ENCODE measurements at regions not wholly inside any gene's neighbourhood (a gene's known extent, or its start where the extent isn't known, plus 50 kb on each side); places are given as distances from the start of the nearest gene placed in this dataset.
A peak's percentile ranks its signal among the peaks of the same experiment; 100 is the strongest.
"Not testable (repeated sequence)": the region's sequence is repeated elsewhere in the genome, so short reads cannot be mapped to it uniquely, and the experiment has no call there.

DNA sequence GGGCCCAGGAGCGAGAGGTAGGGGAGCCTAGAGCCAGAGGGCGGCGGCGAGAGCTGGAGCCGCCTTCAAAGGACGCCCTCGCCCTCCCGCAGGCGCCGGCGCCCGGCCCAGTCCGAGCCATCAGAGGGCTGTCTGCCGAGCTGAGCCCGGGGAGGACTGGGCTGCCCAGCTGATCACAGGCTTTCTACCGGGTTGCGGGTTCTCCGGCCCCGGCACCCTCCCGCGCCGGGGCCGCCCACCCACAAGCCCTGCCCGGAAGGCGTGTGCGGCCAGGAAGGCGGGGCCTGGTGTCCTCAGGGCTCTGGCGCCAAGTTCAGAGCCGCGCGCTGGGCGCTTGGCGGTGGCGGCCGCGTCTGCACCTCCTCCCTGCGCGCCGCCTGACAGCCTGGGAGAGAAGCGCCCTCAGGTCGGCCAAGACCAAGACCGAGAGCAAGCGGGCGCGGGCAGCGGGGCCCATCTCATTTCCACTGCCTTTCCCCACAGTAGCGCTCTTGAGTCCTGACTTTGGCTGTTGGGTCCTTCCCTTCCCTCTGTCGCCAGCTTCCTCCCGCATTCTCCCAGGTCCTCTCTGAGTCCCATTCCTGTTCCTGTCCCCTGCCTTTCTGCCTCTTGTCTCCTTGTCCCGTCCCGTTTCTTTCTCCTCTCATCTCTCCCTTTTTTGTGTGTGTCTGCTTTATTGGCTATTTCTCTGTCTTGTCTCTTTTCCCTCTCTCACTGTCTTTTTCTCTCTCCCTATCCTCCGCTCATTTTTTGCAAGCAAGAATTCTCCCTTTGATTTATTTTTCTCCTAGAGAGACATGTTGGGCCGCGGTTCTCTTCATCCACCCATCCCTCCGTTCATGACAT lies 60.6 kb upstream of the MSMB start:
- TF ChIP-seq LEF1 (IDR thresholded peaks at IDR 0.05; ENCODE audit: borderline replicate concordance) = no peak
- TF ChIP-seq CTBP1 (IDR thresholded peaks at IDR 0.05; ENCODE audit: borderline replicate concordance) = no peak; the same call in 1 of the 2 replicates
- no peak for TF ChIP-seq FOXM1 (IDR thresholded peaks at IDR 0.05; ENCODE audit: borderline replicate concordance)
- no peak for TF ChIP-seq ARNT (IDR thresholded peaks at IDR 0.05)
- TF ChIP-seq BHLHE40 (IDR thresholded peaks at IDR 0.05; ENCODE audit: borderline replicate concordance) = no peak
- TF ChIP-seq FOXK2 (IDR thresholded peaks at IDR 0.05) = no peak
- TF ChIP-seq SUZ12 (IDR thresholded peaks at IDR 0.05) = no peak
- TF ChIP-seq ZNF384 (IDR thresholded peaks at IDR 0.05) = no peak
- TF ChIP-seq L3MBTL2 (conservative IDR thresholded peaks at IDR 0.05) = no peak
- CTCF ChIA-PET = no interaction called here
- POLR2A ChIA-PET = interaction anchor here (2.1 kb wide), 1 partner anchor 176 kb away, joined by 7 read pairs; no protein-coding TSS in a partner anchor
- DNase-seq (ENCODE audit: extremely low spot score) = peak; percentile 65

DNA sequence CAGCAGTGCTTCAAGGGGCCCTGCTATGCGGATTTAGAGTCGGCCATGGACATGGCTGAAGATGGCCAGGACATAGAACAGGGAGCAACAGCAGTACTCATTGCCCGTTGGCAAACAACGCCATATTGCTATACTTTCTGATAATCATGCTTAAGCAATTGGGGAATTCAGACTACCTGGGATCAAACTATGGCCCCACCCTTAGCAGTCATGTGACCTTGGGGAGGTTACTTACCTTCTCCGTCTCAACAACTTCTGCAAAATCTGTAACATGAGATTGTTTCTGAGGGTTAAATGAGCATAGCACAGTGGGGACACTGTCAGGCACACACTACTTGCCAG lies 62.1 kb upstream of the MSMB start:
- DNase-seq (ENCODE audit: extremely low spot score); POLR2A ChIA-PET: not testable (repeated sequence)

DNA sequence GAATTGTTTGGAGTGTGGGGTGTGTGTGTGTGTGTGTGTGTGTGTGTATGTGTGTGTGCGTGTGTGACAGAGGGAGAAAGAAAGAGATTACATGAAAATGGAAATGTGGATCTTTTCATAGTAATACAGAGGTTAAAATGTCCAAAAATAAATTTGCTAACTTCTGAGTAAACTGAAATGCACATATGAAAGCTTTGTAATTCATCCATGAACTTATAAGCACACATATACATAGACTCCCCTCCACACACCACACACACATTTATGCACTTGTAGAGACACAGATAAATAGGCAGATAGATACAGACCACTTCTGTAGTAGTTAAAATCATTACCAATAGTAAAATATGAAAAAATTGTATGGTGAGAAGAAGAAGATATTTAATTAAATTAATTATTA lies 108.2 kb upstream of the MSMB start:
- DNase-seq (ENCODE audit: extremely low spot score); CTCF ChIA-PET; POLR2A ChIA-PET: not testable (repeated sequence)

More for the DNA sequence above, 62.1 kb upstream of the MSMB start:
- CTCF ChIA-PET = not testable (repeated sequence)

DNA sequence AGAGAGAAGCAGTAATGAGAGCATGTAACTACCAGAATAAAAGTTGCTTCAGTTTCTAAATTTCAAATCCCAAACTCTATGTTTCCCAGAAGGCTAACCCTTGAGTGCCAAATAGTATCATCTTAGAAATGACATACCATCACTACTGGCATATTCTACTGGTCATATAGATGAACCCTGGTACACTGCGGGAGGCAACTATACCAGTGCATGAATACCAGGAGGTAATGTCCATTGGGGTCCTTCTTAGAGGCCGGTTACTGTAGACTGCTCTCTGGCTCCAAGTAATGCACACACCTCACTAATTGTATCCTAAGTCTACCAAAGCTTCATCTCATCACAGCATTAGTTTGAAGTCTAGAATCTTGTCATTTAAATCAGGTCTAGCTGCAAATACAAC lies 108.6 kb upstream of the MSMB start:
- CTCF ChIA-PET = not testable (repeated sequence)

DNA sequence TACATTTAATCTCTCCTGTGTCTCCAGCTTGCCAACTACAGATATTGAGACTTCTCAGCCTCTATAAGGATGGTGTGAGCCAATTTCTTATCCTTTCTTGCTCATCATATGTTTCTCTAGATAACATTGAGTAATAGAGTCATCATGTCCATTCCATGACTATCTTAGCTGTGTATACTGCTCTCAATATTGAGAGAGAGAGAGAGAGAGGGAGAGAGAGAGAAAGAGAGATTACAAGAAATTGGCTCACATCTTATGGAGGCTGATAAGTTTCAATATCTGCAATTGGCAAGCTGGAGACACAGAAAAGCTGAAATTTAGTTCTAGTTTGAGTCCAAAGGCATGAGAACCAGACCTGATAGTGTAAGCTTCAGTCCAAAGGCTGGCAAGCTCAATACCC lies 110.8 kb upstream of the MSMB start:
- DNase-seq (ENCODE audit: extremely low spot score); CTCF ChIA-PET; POLR2A ChIA-PET: not testable (repeated sequence)

More for the DNA sequence above, 108.6 kb upstream of the MSMB start:
- POLR2A ChIA-PET; DNase-seq (ENCODE audit: extremely low spot score): not testable (repeated sequence)

DNA sequence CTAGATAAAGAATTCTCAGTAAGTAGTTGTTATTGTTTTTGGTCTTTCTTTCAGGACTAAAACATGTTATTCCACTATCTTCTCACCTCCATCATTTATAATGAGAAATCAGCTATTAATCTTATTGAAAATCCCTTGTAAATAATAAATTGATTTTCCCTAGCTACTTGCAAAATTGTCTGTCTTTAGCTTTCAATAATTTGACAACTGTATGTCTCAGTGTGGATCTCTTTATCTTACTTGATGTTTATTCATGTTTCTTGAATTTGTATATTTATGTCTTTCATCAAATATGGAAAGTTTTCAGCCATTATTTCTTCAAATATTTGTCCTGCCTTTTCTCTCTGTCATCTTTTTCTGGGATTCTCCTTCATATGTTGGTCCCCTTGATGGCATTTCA lies 117.1 kb upstream of the ANTXRL start:
- TF ChIP-seq CTBP1 (IDR thresholded peaks at IDR 0.05; ENCODE audit: borderline replicate concordance) (no peak), BHLHE40 (IDR thresholded peaks at IDR 0.05; ENCODE audit: borderline replicate concordance) (no peak)
- TF ChIP-seq, protein P1, sequence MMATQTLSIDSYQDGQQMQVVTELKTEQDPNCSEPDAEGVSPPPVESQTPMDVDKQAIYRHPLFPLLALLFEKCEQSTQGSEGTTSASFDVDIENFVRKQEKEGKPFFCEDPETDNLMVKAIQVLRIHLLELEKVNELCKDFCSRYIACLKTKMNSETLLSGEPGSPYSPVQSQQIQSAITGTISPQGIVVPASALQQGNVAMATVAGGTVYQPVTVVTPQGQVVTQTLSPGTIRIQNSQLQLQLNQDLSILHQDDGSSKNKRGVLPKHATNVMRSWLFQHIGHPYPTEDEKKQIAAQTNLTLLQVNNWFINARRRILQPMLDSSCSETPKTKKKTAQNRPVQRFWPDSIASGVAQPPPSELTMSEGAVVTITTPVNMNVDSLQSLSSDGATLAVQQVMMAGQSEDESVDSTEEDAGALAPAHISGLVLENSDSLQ (IDR thresholded peaks at IDR 0.05) = no peak
- CTCF ChIA-PET = no interaction called here
- POLR2A ChIA-PET = no interaction called here
- no peak for DNase-seq (ENCODE audit: extremely low spot score)

DNA sequence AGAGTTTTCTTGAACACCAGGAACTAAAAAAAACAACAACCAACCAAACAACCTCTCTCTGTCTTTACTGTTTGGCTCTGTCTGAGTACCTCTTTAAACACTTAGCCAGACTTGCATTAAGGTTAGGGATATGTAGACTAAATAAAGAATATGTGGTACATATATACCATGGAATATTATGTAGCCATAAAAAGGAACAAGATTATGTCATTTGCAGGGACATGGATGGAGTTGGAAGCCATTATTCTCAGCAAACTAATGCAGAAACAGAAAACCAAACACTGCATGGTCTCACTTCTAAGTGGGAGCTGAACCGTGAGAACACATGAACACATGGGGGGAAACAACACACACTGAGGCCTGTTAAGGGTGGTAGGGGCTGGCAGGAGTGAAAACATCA lies 116.0 kb upstream of the ANTXRL start:
- POLR2A ChIA-PET = no interaction called here
- no peak for TF ChIP-seq NFRKB (IDR thresholded peaks at IDR 0.05)
- no peak for TF ChIP-seq L3MBTL2 (conservative IDR thresholded peaks at IDR 0.05)
- TF ChIP-seq ELF4 (IDR thresholded peaks at IDR 0.05) = no peak
- TF ChIP-seq LEF1 (IDR thresholded peaks at IDR 0.05; ENCODE audit: borderline replicate concordance) = no peak
- no peak for TF ChIP-seq CTBP1 (IDR thresholded peaks at IDR 0.05; ENCODE audit: borderline replicate concordance)
- TF ChIP-seq SP1 (IDR thresholded peaks at IDR 0.05) = no peak
- no peak for TF ChIP-seq TARDBP (IDR thresholded peaks at IDR 0.05)
- no peak for TF ChIP-seq SUZ12 (IDR thresholded peaks at IDR 0.05)
- CTCF ChIA-PET = no interaction called here

DNA sequence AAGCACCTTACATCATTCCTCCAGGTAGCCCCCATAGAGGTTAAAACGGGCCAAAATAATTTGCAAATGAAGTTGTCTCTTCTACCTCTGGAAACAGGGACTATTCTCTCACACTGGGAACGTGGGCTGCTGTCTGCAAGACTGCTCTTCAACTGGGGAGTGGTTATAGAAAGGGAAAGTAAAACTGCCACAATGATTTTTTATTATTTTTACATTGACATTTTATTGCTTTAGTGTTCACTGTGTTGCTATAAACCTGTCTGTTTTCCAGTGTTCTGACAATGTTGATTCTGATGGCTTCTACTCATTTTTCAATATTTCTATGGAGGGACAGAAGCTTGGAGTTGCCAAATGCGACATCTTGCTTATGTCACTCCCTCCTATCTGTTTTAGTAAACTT lies 115.1 kb upstream of the ANTXRL start:
- DNase-seq (ENCODE audit: extremely low spot score) = peak; percentile 3
- TF ChIP-seq, protein P1 (IDR thresholded peaks at IDR 0.05) = peak; percentile 79
- TF ChIP-seq FOXM1 (IDR thresholded peaks at IDR 0.05; ENCODE audit: borderline replicate concordance) = no peak
- ChIA-PET POLR2A (no interaction called here), CTCF (no interaction called here)

More for the DNA sequence above, 116.0 kb upstream of the ANTXRL start:
- DNase-seq (ENCODE audit: extremely low spot score) = no peak

DNA sequence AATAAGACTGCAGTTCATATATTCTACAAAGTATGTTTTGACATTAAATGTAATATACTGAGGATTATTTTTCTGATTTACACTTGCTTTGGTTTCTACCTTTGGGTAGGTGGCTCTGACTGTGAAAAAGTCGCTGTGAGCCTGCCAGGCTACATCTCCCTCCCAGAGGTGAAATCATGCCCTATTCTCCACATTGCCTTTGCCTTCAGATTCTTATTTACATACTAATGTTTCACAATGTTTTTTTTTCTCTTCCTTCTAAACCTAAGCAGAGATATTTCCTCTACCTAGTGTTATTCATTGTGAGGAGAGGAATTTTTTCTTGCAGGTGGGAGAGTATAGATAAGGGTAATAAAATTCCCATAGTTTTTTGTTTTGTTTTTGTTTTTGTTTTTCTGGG lies 111.5 kb upstream of the ANTXRL start:
- no peak for DNase-seq (ENCODE audit: extremely low spot score)
- no peak for TF ChIP-seq FOXA1 (IDR thresholded peaks at IDR 0.05)
- no peak for TF ChIP-seq SUZ12 (IDR thresholded peaks at IDR 0.05)
- TF ChIP-seq ZNF384 (IDR thresholded peaks at IDR 0.05) = no peak
- TF ChIP-seq ELF4 (IDR thresholded peaks at IDR 0.05) = no peak
- POLR2A ChIA-PET = no interaction called here
- CTCF ChIA-PET = no interaction called here
